ENCODE measurements at regions not wholly inside any gene's neighbourhood (a gene's known extent, or its start where the extent isn't known, plus 50 kb on each side); places are given as distances from the start of the nearest gene placed in this dataset.

- TF ChIP-seq ZNF501 (tag by site-specific recombination; IDR thresholded peaks at IDR 0.05): no peak
Measured at GRCh38 chr2:164028814-164029534, 293.2 kb upstream of the FIGN start (continued).

GRCh38 chr2:164024396-164024795, 288.6 kb upstream of the FIGN start:
- Histone ChIP-seq H3K27ac (ENCODE audit: extremely low read depth, low read depth, low read length) (no peak overlapping the region), H3K36me3 (ENCODE audit: control insufficient read depth in 2 of 2, insufficient read depth in 1 of 2, low read length in 2 of 2) (no peaks in the 10 kb centered on the region), H3K4me1 (ENCODE audit: control insufficient read depth, insufficient read depth, low read length) (no peaks in the 10 kb centered on the region), H3K9me3 (ENCODE audit: control insufficient read depth, insufficient read depth, low read depth, low read length) (no peaks in the 10 kb centered on the region), H3K4me3 (ENCODE audit: low read depth, low read length) (no peak overlapping the region)
- TF ChIP-seq ZBTB49 (tag by site-specific recombination; IDR thresholded peaks at IDR 0.05; ENCODE audit: low read depth) (no peak), ZNF18 (tag by site-specific recombination; IDR thresholded peaks at IDR 0.05) (no peak), ZBTB48 (tag by site-specific recombination; IDR thresholded peaks at IDR 0.05) (no peak), ZNF366 (tag by site-specific recombination; conservative IDR thresholded peaks at IDR 0.05) (no peak), GLI2 (tag by site-specific recombination; IDR thresholded peaks at IDR 0.05; ENCODE audit: borderline replicate concordance, low read depth) (no peak), ZNF791 (tag by site-specific recombination; IDR thresholded peaks at IDR 0.05) (no peak), ZBTB20 (tag by site-specific recombination; IDR thresholded peaks at IDR 0.05) (no peak), ZNF394 (tag by site-specific recombination; IDR thresholded peaks at IDR 0.05; ENCODE audit: borderline replicate concordance) (no peak), ZNF544 (tag by site-specific recombination; IDR thresholded peaks at IDR 0.05) (no peak), ZFHX2 (tag by site-specific recombination; conservative IDR thresholded peaks at IDR 0.05) (no peak), ZNF473 (tag by site-specific recombination; IDR thresholded peaks at IDR 0.05) (no peak), ZNF350 (tag by site-specific recombination; IDR thresholded peaks at IDR 0.05) (no peak), ZNF529 (tag by site-specific recombination; IDR thresholded peaks at IDR 0.05; ENCODE audit: insufficient replicate concordance) (no peak), ZNF624 (tag by site-specific recombination; IDR thresholded peaks at IDR 0.05) (no peak), ZNF561 (tag by site-specific recombination; IDR thresholded peaks at IDR 0.05; ENCODE audit: borderline replicate concordance) (no peak), TRIM28 (IDR thresholded peaks at IDR 0.05; ENCODE audit: borderline replicate concordance, low read length) (no peak)
- ChIA-PET POLR2A (no interaction called here), CTCF (no interaction called here)

- H3K27ac ChIP-seq (ENCODE audit: extremely low read depth, low read depth, low read length): no peak overlapping the region
- no peaks in the 10 kb centered on the region for H3K36me3 ChIP-seq (ENCODE audit: control insufficient read depth in 2 of 2, insufficient read depth in 1 of 2, low read length in 2 of 2)
- no peaks in the 10 kb centered on the region for H3K4me1 ChIP-seq (ENCODE audit: control insufficient read depth, insufficient read depth, low read length)
- ChIA-PET CTCF (no interaction called here), POLR2A (no interaction called here)
- TF ChIP-seq OSR2 (tag by site-specific recombination; IDR thresholded peaks at IDR 0.05) (no peak), ZNF560 (tag by site-specific recombination; IDR thresholded peaks at IDR 0.05; ENCODE audit: borderline replicate concordance) (no peak), ZBTB49 (tag by site-specific recombination; IDR thresholded peaks at IDR 0.05; ENCODE audit: low read depth) (no peak), ZNF776 (tag by site-specific recombination; IDR thresholded peaks at IDR 0.05; ENCODE audit: borderline replicate concordance) (no peak), KLF8 (tag by site-specific recombination; IDR thresholded peaks at IDR 0.05) (no peak), ZNF366 (tag by site-specific recombination; conservative IDR thresholded peaks at IDR 0.05) (no peak), HOXD13 (CRISPR knock-in tag; IDR thresholded peaks at IDR 0.05; ENCODE audit: borderline replicate concordance) (no peak), ZNF2 (tag by site-specific recombination; IDR thresholded peaks at IDR 0.05) (no peak)
- no peaks in the 10 kb centered on the region for H3K9me3 ChIP-seq (ENCODE audit: control insufficient read depth, insufficient read depth, low read depth, low read length)
- no peak overlapping the region for H3K4me3 ChIP-seq (ENCODE audit: low read depth, low read length)
Measured at GRCh38 chr2:164023896-164024295, 288.1 kb upstream of the FIGN start.

Data from HEK293 (cell line).